CD4-positive, alpha-beta T cell treated with Interferon gamma for 1 hour (primary cell): ENCODE measurements at regions not wholly inside any gene's neighbourhood (a gene's known extent, or its start where the extent isn't known, plus 50 kb on each side); places are given as distances from the start of the nearest gene placed in this dataset.

Experiments
- DNase-seq: peaks from one replicate; pipeline ENCODE4 v3.0.0-alpha.2; 2020

- no peak for DNase-seq
Observed at GRCh38 chr3:61311044-61311443, 59.8 kb upstream of the FHIT start.

- DNase-seq: no peak
Observed at GRCh38 chr3:61315871-61316270, 64.6 kb upstream of the FHIT start.

- DNase-seq: no peak
Observed at GRCh38 chr3:61323094-61323493, 71.8 kb upstream of the FHIT start.

GRCh38 chr3:61331929-61332552 is 80.8 kb upstream of the FHIT start:
- no peak for DNase-seq

GRCh38 chr3:61333192-61333961 is 82.1 kb upstream of the FHIT start:
- no peak for DNase-seq

GRCh38 chr3:61334783-61335182 is 83.5 kb upstream of the FHIT start:
- DNase-seq: no peak

GRCh38 chr3:61340931-61341461 is 89.7 kb upstream of the FHIT start:
- no peak for DNase-seq

- no peak for DNase-seq
Observed at GRCh38 chr3:61343543-61343942, 92.3 kb upstream of the FHIT start.

GRCh38 chr3:61345020-61345419 is 93.8 kb upstream of the FHIT start:
- no peak for DNase-seq

- DNase-seq: no peak
Observed at GRCh38 chr3:61347981-61348380, 96.7 kb upstream of the FHIT start.

- DNase-seq: no peak
Observed at GRCh38 chr3:61349717-61350116, 98.5 kb upstream of the FHIT start.

- DNase-seq: no peak
Observed at GRCh38 chr3:61350782-61351309, 99.6 kb upstream of the FHIT start.

GRCh38 chr3:61352306-61352705 is 101.1 kb upstream of the FHIT start:
- DNase-seq: no peak

- DNase-seq: no peak
Observed at GRCh38 chr3:61353382-61353781, 102.1 kb upstream of the FHIT start.

GRCh38 chr3:61354604-61355003 is 103.4 kb upstream of the FHIT start:
- DNase-seq: no peak

- no peak for DNase-seq
Observed at GRCh38 chr3:61356685-61357084, 105.4 kb upstream of the FHIT start.

- DNase-seq: no peak
Observed at GRCh38 chr3:61357902-61358301, 106.7 kb upstream of the FHIT start.

- DNase-seq: peak; percentile 28
Observed at GRCh38 chr3:61358364-61358763, 107.1 kb upstream of the FHIT start.

GRCh38 chr3:61360297-61360965 is 109.2 kb upstream of the FHIT start:
- no peak for DNase-seq

GRCh38 chr3:61369678-61370077 is 118.4 kb upstream of the FHIT start:
- DNase-seq: no peak

- DNase-seq: no peak
Observed at GRCh38 chr3:61371123-61371522, 119.9 kb upstream of the FHIT start.

GRCh38 chr3:61372723-61373122 is 121.5 kb upstream of the FHIT start:
- no peak for DNase-seq

- DNase-seq: no peak
Observed at GRCh38 chr3:61378311-61378710, 127.1 kb upstream of the FHIT start.
